CD14-positive monocyte (primary cell): ENCODE measurements at regions not wholly inside any gene's neighbourhood (a gene's known extent, or its start where the extent isn't known, plus 50 kb on each side); places are given as distances from the start of the nearest gene placed in this dataset.
"Not testable (repeated sequence)": the region's sequence is repeated elsewhere in the genome, so short reads cannot be mapped to it uniquely, and the experiment has no call there.

Experiments
- DNase-seq, 3 donors: peaks; one replicate each; pipeline ENCODE4 v3.0.0-alpha.2; 2011 to 2022
- H2AFZ ChIP-seq: 2 replicates; pipeline ENCODE4 v1.6.0; 2012; ENCODE audit warnings: mild to moderate bottlenecking, low read depth, low read length, inconsistent platforms; ENCODE audit not compliant: insufficient read depth, poor library complexity, severe bottlenecking
- H3K27ac ChIP-seq, 2 donors: 1 replicate in 1 of 2; 2 replicates in 1 of 2; pipeline ENCODE4 v1.5.1; 2012 to 2013; ENCODE audit warnings: low read length in 2 of 2, control low read depth in 1 of 2, inconsistent platforms in 1 of 2, low read depth in 1 of 2, mild to moderate bottlenecking in 1 of 2
- H3K27me3 ChIP-seq, 2 donors: one replicate each; pipeline versions ENCODE4 v1.6.0 to v1.6.1; 2011 to 2013; ENCODE audit warnings: low read length in 2 of 2; ENCODE audit not compliant: control insufficient read depth in 2 of 2, insufficient read depth in 2 of 2
- H3K36me3 ChIP-seq, 2 donors: replicated peaks in 1 of 2; 1 replicate in 1 of 2; 2 replicates in 1 of 2; pipeline versions ENCODE4 v1.5.1 to v1.6.1; 2012 to 2013; ENCODE audit warnings: low read length in 2 of 2, control low read depth in 1 of 2, inconsistent platforms in 1 of 2, mild to moderate bottlenecking in 1 of 2; ENCODE audit not compliant: insufficient read depth in 2 of 2, control insufficient read depth in 1 of 2
- H3K4me1 ChIP-seq, 2 donors: 1 replicate in 1 of 2; 2 replicates in 1 of 2; pipeline versions ENCODE4 v1.5.1 to v1.6.1; 2012 to 2013; ENCODE audit warnings: low read length in 2 of 2, control low read depth in 1 of 2, inconsistent platforms in 1 of 2, mild to moderate bottlenecking in 1 of 2, moderate library complexity in 1 of 2; ENCODE audit not compliant: insufficient read depth in 2 of 2, control insufficient read depth in 1 of 2
- H3K4me2 ChIP-seq: replicated peaks from 2 replicates; pipeline ENCODE3; 2012; ENCODE audit warnings: low read length, moderate library complexity, mild to moderate bottlenecking; ENCODE audit not compliant: poor library complexity, severe bottlenecking; ENCODE audit errors: extremely low read depth
- H3K4me3 ChIP-seq, 3 experiments: fragments of 200-600 bp in 1 of 3; sonication (generic) in 1 of 3; replicated peaks in 1 of 3; 1 replicate in 2 of 3; 2 replicates in 1 of 3; pipeline ENCODE4 v1.5.1; 2011 to 2013; ENCODE audit warnings: low read length in 3 of 3, mild to moderate bottlenecking in 3 of 3, control low read depth in 2 of 3, low read depth in 2 of 3, inconsistent platforms in 1 of 3, moderate library complexity in 1 of 3
- H3K79me2 ChIP-seq: 2 replicates; pipeline ENCODE4 v1.6.0; 2012; ENCODE audit warnings: mild to moderate bottlenecking, control low read depth, inconsistent platforms, low read length, moderate library complexity; ENCODE audit not compliant: insufficient read depth
- H3K9ac ChIP-seq: 2 replicates; pipeline ENCODE4 v1.6.0; 2017; ENCODE audit warnings: low read length, mild to moderate bottlenecking; ENCODE audit not compliant: insufficient read depth, poor library complexity, severe bottlenecking
- H3K9me3 ChIP-seq, 2 donors: replicated peaks in 1 of 2; 1 replicate in 1 of 2; 2 replicates in 1 of 2; pipeline versions ENCODE4 v1.5.1 to v1.6.1; 2012 to 2013; ENCODE audit warnings: low read length in 2 of 2, control low read depth in 1 of 2; ENCODE audit not compliant: control insufficient read depth in 1 of 2, insufficient read depth in 1 of 2
- H4K20me1 ChIP-seq: 2 replicates; pipeline ENCODE4 v1.6.0; 2012; ENCODE audit warnings: mild to moderate bottlenecking, low read length, control low read depth, moderate library complexity; ENCODE audit not compliant: insufficient read depth
- H3K27ac Mint-ChIP-seq, 7 donors: one replicate each; pipeline ENCODE4 v1.8.0; 2020; ENCODE audit warnings: mild to moderate bottlenecking in 7 of 7, mixed read lengths in 7 of 7, moderate library complexity in 6 of 7, inconsistent platforms in 2 of 7
- H3K27me3 Mint-ChIP-seq, 3 donors: one replicate each; pipeline ENCODE4 v1.8.0; 2021 to 2022; ENCODE audit warnings: low read depth in 3 of 3, mild to moderate bottlenecking in 3 of 3, mixed read lengths in 3 of 3, moderate library complexity in 3 of 3, inconsistent platforms in 1 of 3
- H3K36me3 Mint-ChIP-seq, 2 donors: one replicate each; pipeline ENCODE4 v1.8.0; 2020; ENCODE audit warnings: mixed read lengths in 2 of 2, inconsistent platforms in 1 of 2, mild to moderate bottlenecking in 1 of 2
- H3K4me1 Mint-ChIP-seq: one replicate; pipeline ENCODE4 v1.8.0; 2020; ENCODE audit warnings: mild to moderate bottlenecking, mixed read lengths
- H3K4me3 Mint-ChIP-seq, 2 donors: one replicate each; pipeline ENCODE4 v1.8.0; 2020; ENCODE audit warnings: mild to moderate bottlenecking in 2 of 2, mixed read lengths in 2 of 2, moderate library complexity in 1 of 2
- H3K9me3 Mint-ChIP-seq, 7 donors: one replicate each; pipeline ENCODE4 v1.8.0; 2020 to 2022; ENCODE audit warnings: mixed read lengths in 7 of 7, mild to moderate bottlenecking in 6 of 7, moderate library complexity in 6 of 7, inconsistent platforms in 2 of 7
- CTCF ChIP-seq: fragments of 200-600 bp; IDR thresholded peaks from one replicate; pipeline ENCODE4 v1.8.0; 2022; ENCODE audit warnings: antibody characterized with exemption, mild to moderate bottlenecking
- WGBS: methylation state at CpG from one replicate; pipeline ENCODE4 v1.1.5; 2013; ENCODE audit warnings: missing lambda C conversion rate; ENCODE audit not compliant: insufficient coverage; 5-methylcytosine and 5-hydroxymethylcytosine counted together
- intact Hi-C, 2 donors: fragments of 100-400 bp; cut with micrococcal nuclease; formaldehyde crosslinking; loops; one replicate each; pipeline versions ENCODE4 v1.15.0 to v1.15.1; 2023

- no peak overlapping the region for H2AFZ ChIP-seq
- Mint-ChIP-seq H3K9me3 (peaks cover 0 to 8% (median 5%) of the 10 kb centered on the region in 7 donors), H3K36me3 (no peaks in the 10 kb centered on the region), H3K4me3 (no peak overlapping the region), H3K4me1 (peaks cover 3% of the 10 kb centered on the region), H3K27ac (no peak overlapping the region), H3K27me3 (peaks cover 0 to 7% (median 1%) of the 10 kb centered on the region in 3 donors)
- intact Hi-C loops = no loop called here
- no peaks in the 10 kb centered on the region for H3K27me3 ChIP-seq
- peaks cover 0 to 12% of the 10 kb centered on the region in 2 donors for H3K9me3 ChIP-seq
- no peaks in the 10 kb centered on the region for H3K36me3 ChIP-seq
- H4K20me1 ChIP-seq = no peaks in the 10 kb centered on the region
- TF ChIP-seq CTCF = no peak
- H3K9ac ChIP-seq = no peak overlapping the region
- no peak for DNase-seq
- H3K4me3 ChIP-seq = no peak overlapping the region
- H3K27ac ChIP-seq = no peak overlapping the region
- 100% methylated on average over 4 of the region's 10 CpGs for WGBS
- no peak overlapping the region for H3K4me2 ChIP-seq
- no peaks in the 10 kb centered on the region for H3K4me1 ChIP-seq
- H3K79me2 ChIP-seq = no peaks in the 10 kb centered on the region
Measured at GRCh38 chr4:16413814-16414555, 187.7 kb upstream of the TAPT1 start.

GRCh38 chr4:16411501-16412085 lies 185.3 kb upstream of the TAPT1 start:
- H3K36me3 ChIP-seq = no peaks in the 10 kb centered on the region

GRCh38 chr4:16393216-16393615 lies 166.9 kb upstream of the TAPT1 start:
- not testable (repeated sequence) for H3K4me3 Mint-ChIP-seq

More at GRCh38 chr4:16411501-16412085, 185.3 kb upstream of the TAPT1 start:
- H2AFZ ChIP-seq = no peak overlapping the region
- no peak overlapping the region for H3K9ac ChIP-seq
- WGBS = no CpG with 5 or more reads among the region's 4 CpGs
- intact Hi-C loops = no loop called here
- H3K27ac ChIP-seq = no peak overlapping the region
- Mint-ChIP-seq H3K27ac (no peak overlapping the region), H3K9me3 (peaks cover 0 to 13% (median 3%) of the 10 kb centered on the region in 7 donors), H3K4me1 (no peaks in the 10 kb centered on the region), H3K36me3 (no peaks in the 10 kb centered on the region), H3K4me3 (no peak overlapping the region), H3K27me3 (peaks cover 0 to 7% (median 1%) of the 10 kb centered on the region in 3 donors)
- H3K27me3 ChIP-seq = no peaks in the 10 kb centered on the region
- H3K4me1 ChIP-seq = no peaks in the 10 kb centered on the region
- H4K20me1 ChIP-seq = no peaks in the 10 kb centered on the region
- no peak for TF ChIP-seq CTCF
- H3K4me2 ChIP-seq = no peak overlapping the region
- H3K9me3 ChIP-seq = peaks cover 0 to 4% of the 10 kb centered on the region in 2 donors
- DNase-seq = no peak
- H3K79me2 ChIP-seq = no peaks in the 10 kb centered on the region
- no peak overlapping the region for H3K4me3 ChIP-seq

More at GRCh38 chr4:16393216-16393615, 166.9 kb upstream of the TAPT1 start:
- H2AFZ ChIP-seq, H3K9me3 ChIP-seq, H3K27ac ChIP-seq, H3K9ac ChIP-seq, H3K27ac Mint-ChIP-seq, H3K27me3 ChIP-seq, intact Hi-C loops, H3K4me1 Mint-ChIP-seq, H3K27me3 Mint-ChIP-seq, H3K79me2 ChIP-seq, H3K4me1 ChIP-seq, H3K36me3 Mint-ChIP-seq, H3K4me2 ChIP-seq, H3K36me3 ChIP-seq, H4K20me1 ChIP-seq, H3K4me3 ChIP-seq, DNase-seq: not testable (repeated sequence)
- WGBS = no CpG with 5 or more reads among the region's 32 CpGs
- H3K9me3 Mint-ChIP-seq = peaks cover 0 to 12% (median 6%) of the 10 kb centered on the region in 7 donors
